Upper lobe of left lung (tissue), 6 donors: ENCODE measurements at regions not wholly inside any gene's neighbourhood (a gene's known extent, or its start where the extent isn't known, plus 50 kb on each side); places are given as distances from the start of the nearest gene placed in this dataset.

Experiments
- ATAC-seq, 2 donors: fragments of 200-7000 bp; cut with Tn5 transposase; one replicate each; pipeline ENCODE4 v1.9.1; 2022; ENCODE audit warnings: mild to moderate bottlenecking in 2 of 2, moderate library complexity in 2 of 2; ENCODE audit not compliant: low FRiP score in 2 of 2
- DNase-seq, 2 donors: peaks; one replicate each; pipeline ENCODE4 v3.0.0-alpha.2; 2019 to 2020
- H3K27ac ChIP-seq, 4 donors: fragments of 200-600 bp; sonication (generic); one replicate each; pipeline ENCODE4 v1.5.1; 2016 to 2019
- H3K27me3 ChIP-seq, 4 donors: fragments of 200-600 bp; sonication (generic); one replicate each; pipeline ENCODE4 v1.5.1; 2017 to 2019
- H3K36me3 ChIP-seq, 4 donors: fragments of 200-600 bp; sonication (generic); one replicate each; pipeline ENCODE4 v1.5.1; 2016 to 2019
- H3K4me1 ChIP-seq, 4 donors: fragments of 200-600 bp; sonication (generic); one replicate each; pipeline ENCODE4 v1.5.1; 2018 to 2019
- H3K4me3 ChIP-seq, 4 donors: fragments of 200-600 bp; sonication (generic); one replicate each; pipeline ENCODE4 v1.5.1; 2017 to 2019; ENCODE audit warnings: mild to moderate bottlenecking in 2 of 4, moderate library complexity in 1 of 4
- H3K9me3 ChIP-seq, 4 donors: fragments of 200-600 bp; sonication (generic); one replicate each; pipeline ENCODE4 v1.5.1; 2018 to 2019
- EP300 ChIP-seq, 4 donors: sonication (generic); formaldehyde crosslinking; IDR thresholded peaks; one replicate each; pipeline ENCODE4 v1.5.1; 2017; ENCODE audit warnings: antibody characterized with exemption in 4 of 4, control low read depth in 2 of 4
- POLR2A ChIP-seq, 4 donors: fragments of 450-650 bp; IDR thresholded peaks; one replicate each; pipeline ENCODE4 v1.5.1; 2016 to 2017; ENCODE audit warnings: antibody characterized with exemption in 4 of 4, mild to moderate bottlenecking in 2 of 4
- POLR2AphosphoS5 ChIP-seq, 2 donors: sonication (generic); formaldehyde crosslinking; IDR thresholded peaks; one replicate each; pipeline ENCODE4 v1.5.1; 2017; ENCODE audit warnings: antibody characterized with exemption in 2 of 2
- WGBS, 2 donors: methylation state at CpG; one replicate each; pipeline ENCODE4 v1.1.5; 2017 to 2018; 5-methylcytosine and 5-hydroxymethylcytosine counted together
- TF ChIP-seq, protein P1 (sequence below), 6 experiments: fragments of 450-650 bp in 4 of 6; fragments of 200-600 bp in 2 of 6; sonication (generic) in 2 of 6; IDR thresholded peaks; one replicate each; pipeline ENCODE4 v1.5.1; 2016 to 2019; ENCODE audit warnings: antibody characterized with exemption in 6 of 6
- donor health status: DM: no; HTN: no; CAD: no; lungs with moderate emphysema.
- donor health status: DM: no; HTN: yes; CAD: no; lungs with severe emphysema.

DNA sequence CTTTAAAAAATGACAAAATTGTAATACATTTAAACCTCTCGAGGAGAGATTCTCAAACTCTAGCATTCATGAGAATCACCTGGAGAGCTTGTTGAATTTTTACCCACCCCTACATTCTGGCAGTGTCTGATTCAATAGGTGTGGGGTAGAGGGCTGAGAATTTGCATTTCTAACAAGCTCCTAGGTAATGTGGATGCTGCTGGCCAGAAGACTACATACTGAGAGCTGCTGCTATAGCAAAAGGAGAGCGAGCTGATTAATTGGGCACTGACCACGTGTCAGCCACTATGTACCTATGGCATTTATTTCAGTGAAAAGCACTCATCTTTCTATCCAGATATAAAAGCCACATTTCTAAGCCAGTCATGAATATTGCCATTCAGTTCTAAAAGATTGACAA, 169.0 kb upstream of the NRSN1 start:
- ATAC-seq = no peak
- Histone ChIP-seq H3K27ac (no peak overlapping the region), H3K36me3 (no peaks in the 10 kb centered on the region), H3K27me3 (no peaks in the 10 kb centered on the region), H3K4me1 (no peaks in the 10 kb centered on the region), H3K9me3 (no peaks in the 10 kb centered on the region), H3K4me3 (no peak overlapping the region)
- 81 to 85% methylated on average over 3 of the region's 3 CpGs for WGBS, 2 donors
- TF ChIP-seq EP300 (IDR thresholded peaks at IDR 0.05) (no peak), POLR2AphosphoS5 (IDR thresholded peaks at IDR 0.05) (no peak), POLR2A (IDR thresholded peaks at IDR 0.05) (no peak)
- TF ChIP-seq, protein P1, sequence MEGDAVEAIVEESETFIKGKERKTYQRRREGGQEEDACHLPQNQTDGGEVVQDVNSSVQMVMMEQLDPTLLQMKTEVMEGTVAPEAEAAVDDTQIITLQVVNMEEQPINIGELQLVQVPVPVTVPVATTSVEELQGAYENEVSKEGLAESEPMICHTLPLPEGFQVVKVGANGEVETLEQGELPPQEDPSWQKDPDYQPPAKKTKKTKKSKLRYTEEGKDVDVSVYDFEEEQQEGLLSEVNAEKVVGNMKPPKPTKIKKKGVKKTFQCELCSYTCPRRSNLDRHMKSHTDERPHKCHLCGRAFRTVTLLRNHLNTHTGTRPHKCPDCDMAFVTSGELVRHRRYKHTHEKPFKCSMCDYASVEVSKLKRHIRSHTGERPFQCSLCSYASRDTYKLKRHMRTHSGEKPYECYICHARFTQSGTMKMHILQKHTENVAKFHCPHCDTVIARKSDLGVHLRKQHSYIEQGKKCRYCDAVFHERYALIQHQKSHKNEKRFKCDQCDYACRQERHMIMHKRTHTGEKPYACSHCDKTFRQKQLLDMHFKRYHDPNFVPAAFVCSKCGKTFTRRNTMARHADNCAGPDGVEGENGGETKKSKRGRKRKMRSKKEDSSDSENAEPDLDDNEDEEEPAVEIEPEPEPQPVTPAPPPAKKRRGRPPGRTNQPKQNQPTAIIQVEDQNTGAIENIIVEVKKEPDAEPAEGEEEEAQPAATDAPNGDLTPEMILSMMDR (IDR thresholded peaks at IDR 0.05) = no peak
- DNase-seq = no peak

DNA sequence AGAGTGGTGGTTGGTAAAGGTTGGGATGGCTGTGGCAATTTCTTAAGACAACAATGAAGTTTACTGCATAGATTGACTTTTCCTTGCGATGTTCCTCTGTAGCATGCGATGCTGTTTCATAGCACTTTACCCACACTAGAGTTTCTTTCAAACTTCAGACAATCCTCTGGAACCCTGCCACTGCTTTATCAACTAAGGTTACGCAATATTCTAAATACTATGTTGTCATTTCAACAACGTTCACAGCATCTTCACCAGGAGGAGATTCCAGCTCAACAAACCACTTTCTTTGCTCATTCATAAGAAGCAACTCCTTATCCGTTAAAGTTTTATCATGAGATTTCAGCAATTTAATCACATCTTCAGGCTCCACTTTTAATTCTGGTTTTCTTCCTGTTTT, 161.2 kb upstream of the NRSN1 start:
- no peak overlapping the region for H3K4me3 ChIP-seq
- H3K9me3 ChIP-seq = no peaks in the 10 kb centered on the region
- 56 to 67% methylated on average over 5 of the region's 5 CpGs for whole genome bisulfite sequencing, 2 donors
- no peaks in the 10 kb centered on the region for H3K36me3 ChIP-seq
- TF ChIP-seq, protein P1 (IDR thresholded peaks at IDR 0.05) = no peak
- TF ChIP-seq POLR2AphosphoS5 (IDR thresholded peaks at IDR 0.05) (no peak), POLR2A (IDR thresholded peaks at IDR 0.05) (no peak), EP300 (IDR thresholded peaks at IDR 0.05) (no peak)
- DNase-seq (no peak), ATAC-seq (no peak)
- H3K4me1 ChIP-seq = no peaks in the 10 kb centered on the region
- H3K27ac ChIP-seq = no peak overlapping the region
- no peaks in the 10 kb centered on the region for H3K27me3 ChIP-seq

DNA sequence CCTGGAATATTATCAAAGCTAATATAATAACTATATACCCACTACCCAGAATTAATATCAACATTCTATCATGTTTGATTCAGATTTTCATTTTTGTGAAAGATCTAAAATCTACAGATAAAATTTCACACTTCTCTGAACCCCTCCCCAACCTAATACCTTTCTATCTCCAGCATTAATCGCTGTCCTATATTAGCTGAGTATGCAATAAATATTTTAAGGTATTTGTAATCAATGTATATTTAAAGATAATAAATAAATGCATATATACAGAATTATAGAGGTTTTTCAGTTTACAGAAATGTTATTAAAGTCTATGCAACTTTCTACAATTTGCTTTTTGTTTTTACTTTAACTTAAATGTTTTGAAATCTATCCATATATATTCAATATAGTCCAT, 156.7 kb upstream of the NRSN1 start:
- ATAC-seq (no peak), DNase-seq (no peak)
- H3K4me1 ChIP-seq = no peaks in the 10 kb centered on the region
- H3K36me3 ChIP-seq = no peaks in the 10 kb centered on the region
- H3K27ac ChIP-seq = no peak overlapping the region
- 93 to 100% methylated on average over 1 of the region's 1 CpG for WGBS, 2 donors
- H3K27me3 ChIP-seq = no peaks in the 10 kb centered on the region
- TF ChIP-seq POLR2AphosphoS5 (IDR thresholded peaks at IDR 0.05) = no peak
- TF ChIP-seq EP300 (IDR thresholded peaks at IDR 0.05) = no peak
- TF ChIP-seq, protein P1 (IDR thresholded peaks at IDR 0.05) = no peak
- no peak for TF ChIP-seq POLR2A (IDR thresholded peaks at IDR 0.05)
- no peaks in the 10 kb centered on the region for H3K9me3 ChIP-seq
- H3K4me3 ChIP-seq = no peak overlapping the region

DNA sequence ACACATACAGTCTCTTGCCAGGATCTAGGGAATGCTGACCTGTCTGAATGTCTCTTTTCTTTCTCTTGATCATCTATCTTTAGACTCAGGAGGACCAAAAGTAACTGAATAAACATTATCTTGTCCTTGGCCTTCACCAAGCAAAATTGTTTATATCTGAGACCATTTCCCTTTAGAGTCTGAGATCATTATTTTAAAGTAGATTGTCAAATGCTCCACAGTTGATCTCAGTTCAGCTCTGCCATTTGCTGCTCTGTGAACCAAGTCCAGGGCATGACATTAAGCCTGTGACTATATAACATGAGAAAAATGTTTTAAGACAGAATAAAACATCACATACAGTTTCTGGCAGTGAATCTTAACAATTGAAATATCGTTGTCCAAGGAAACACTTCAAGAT, 148.3 kb upstream of the NRSN1 start:
- H3K9me3 ChIP-seq = no peaks in the 10 kb centered on the region
- no peaks in the 10 kb centered on the region for H3K4me1 ChIP-seq
- H3K36me3 ChIP-seq = no peaks in the 10 kb centered on the region
- TF ChIP-seq, protein P1 (IDR thresholded peaks at IDR 0.05) = no peak
- TF ChIP-seq EP300 (IDR thresholded peaks at IDR 0.05) (no peak), POLR2A (IDR thresholded peaks at IDR 0.05) (no peak), POLR2AphosphoS5 (IDR thresholded peaks at IDR 0.05) (no peak)
- DNase-seq (no peak), ATAC-seq (peak in 1 of 2 donors; percentile 16)
- no peak overlapping the region for H3K4me3 ChIP-seq
- no peak overlapping the region for H3K27ac ChIP-seq
- no peaks in the 10 kb centered on the region for H3K27me3 ChIP-seq
- WGBS, 2 donors = 60 to 66% methylated on average over 1 of the region's 1 CpG

DNA sequence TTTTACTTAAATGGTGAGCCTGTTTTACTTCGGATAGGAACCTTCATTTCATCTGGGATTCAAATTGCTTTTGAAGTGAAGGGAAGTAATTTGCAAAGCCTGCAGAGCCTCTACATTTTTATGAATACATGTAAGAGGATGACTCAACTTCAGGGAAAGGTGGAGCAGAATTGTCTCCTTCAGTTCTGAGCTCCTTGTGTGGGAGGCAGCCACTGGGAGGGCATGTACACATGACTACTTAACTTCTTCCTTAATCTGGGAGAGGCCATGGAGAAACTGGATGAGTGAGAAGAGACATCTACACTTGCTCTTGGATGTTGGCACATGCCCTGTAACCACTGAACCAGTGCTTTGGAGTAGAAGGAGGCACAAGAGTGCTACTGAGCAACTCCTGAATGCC, 145.1 kb upstream of the NRSN1 start:
- H3K4me3 ChIP-seq = no peak overlapping the region

More for the DNA sequence above, 145.1 kb upstream of the NRSN1 start:
- Histone ChIP-seq H3K27ac (no peak overlapping the region), H3K36me3 (no peaks in the 10 kb centered on the region), H3K27me3 (no peaks in the 10 kb centered on the region), H3K9me3 (no peaks in the 10 kb centered on the region), H3K4me1 (no peaks in the 10 kb centered on the region)
- TF ChIP-seq POLR2A (IDR thresholded peaks at IDR 0.05) = no peak
- TF ChIP-seq, protein P1 (IDR thresholded peaks at IDR 0.05) = no peak
- no peak for TF ChIP-seq EP300 (IDR thresholded peaks at IDR 0.05)
- no peak for TF ChIP-seq POLR2AphosphoS5 (IDR thresholded peaks at IDR 0.05)
- DNase-seq = no peak
- ATAC-seq = peak in 1 of 2 donors; percentile 72
- WGBS, 2 donors = 86 to 89% methylated on average over 1 of the region's 1 CpG
